ENCODE measurements at regions not wholly inside any gene's neighbourhood (a gene's known extent, or its start where the extent isn't known, plus 50 kb on each side); places are given as distances from the start of the nearest gene placed in this dataset.

- DNase-seq, result no peak
These were observed 153.6 kb downstream of the SNX18 start for GRCh38 chr5:54671111-54671531.

- DNase-seq, result no peak
These were observed 152.7 kb downstream of the SNX18 start for GRCh38 chr5:54670281-54670680.

- DNase-seq, result no peak
These were observed 152.3 kb downstream of the SNX18 start for GRCh38 chr5:54669845-54670244.

- DNase-seq, result no peak
These were observed 151.7 kb downstream of the SNX18 start for GRCh38 chr5:54669285-54669684.

GRCh38 chr5:54668096-54668495 is 150.5 kb downstream of the SNX18 start:
- DNase-seq, result no peak

- no peak for DNase-seq
These were observed 149.6 kb downstream of the SNX18 start for GRCh38 chr5:54667136-54667535.

- no peak for DNase-seq
These were observed 146.3 kb downstream of the SNX18 start for GRCh38 chr5:54663866-54664265.

- DNase-seq, result no peak
These were observed 143.6 kb downstream of the SNX18 start for GRCh38 chr5:54661111-54661510.

- no peak for DNase-seq
These were observed 142.2 kb downstream of the SNX18 start for GRCh38 chr5:54659700-54660131.

GRCh38 chr5:54658010-54658409 is 140.5 kb downstream of the SNX18 start:
- no peak for DNase-seq

- DNase-seq, result no peak
These were observed 138.7 kb downstream of the SNX18 start for GRCh38 chr5:54656261-54656728.

- no peak for DNase-seq
These were observed 138.2 kb downstream of the SNX18 start for GRCh38 chr5:54655761-54656160.

- no peak for DNase-seq
These were observed 137.7 kb downstream of the SNX18 start for GRCh38 chr5:54655266-54655665.

GRCh38 chr5:54653956-54654614 is 136.5 kb downstream of the SNX18 start:
- no peak for DNase-seq

- DNase-seq, result peak; percentile 12
These were observed 134.0 kb downstream of the SNX18 start for GRCh38 chr5:54651482-54652076.

GRCh38 chr5:54649041-54649504 is 131.5 kb downstream of the SNX18 start:
- DNase-seq, result no peak

- DNase-seq, result no peak
These were observed 129.0 kb downstream of the SNX18 start for GRCh38 chr5:54646356-54647101.

- no peak for DNase-seq
These were observed 128.4 kb downstream of the SNX18 start for GRCh38 chr5:54645882-54646355.

- DNase-seq, result no peak
These were observed 126.7 kb downstream of the SNX18 start for GRCh38 chr5:54644226-54644625.

- no peak for DNase-seq
These were observed 126.1 kb downstream of the SNX18 start for GRCh38 chr5:54643685-54644106.

- no peak for DNase-seq
These were observed 122.1 kb downstream of the SNX18 start for GRCh38 chr5:54639621-54640020.

GRCh38 chr5:54638106-54638505 is 120.5 kb downstream of the SNX18 start:
- no peak for DNase-seq

GRCh38 chr5:54637654-54638053 is 120.1 kb downstream of the SNX18 start:
- no peak for DNase-seq

- no peak for DNase-seq
These were observed 116.5 kb downstream of the SNX18 start for GRCh38 chr5:54634089-54634488.

All from NCI-H1436 treated with DMSO at 0.1 percent for 48 hours (cell line).